ENCODE measurements at regions not wholly inside any gene's neighbourhood (a gene's known extent, or its start where the extent isn't known, plus 50 kb on each side); places are given as distances from the start of the nearest gene placed in this dataset. TPM values are rescaled to one million over a fixed set of nuclear protein-coding genes. Genes with fewer than 3 reads are reported as not detected.

DNA sequence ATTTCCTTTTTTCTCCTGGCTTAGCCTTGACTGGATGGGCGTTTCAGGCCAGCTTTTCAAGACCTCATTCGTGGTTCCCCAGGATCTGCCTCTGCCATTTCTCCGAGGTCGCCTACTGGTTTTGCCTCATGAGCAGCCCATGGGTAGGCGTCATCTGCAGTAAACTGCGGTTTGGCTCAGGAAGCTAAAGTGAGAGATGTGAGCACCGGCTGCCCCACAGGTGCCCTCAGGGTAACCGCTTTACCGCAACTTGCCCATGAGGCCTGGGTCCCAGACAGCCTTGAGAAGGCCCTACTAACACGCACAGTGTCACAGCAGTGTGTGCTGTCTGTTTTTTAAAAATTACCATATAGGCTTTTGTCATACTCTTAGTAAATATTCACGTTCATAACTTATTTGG, 53.4 kb upstream of the TBXT start (continued):
- TF ChIP-seq, protein P1, sequence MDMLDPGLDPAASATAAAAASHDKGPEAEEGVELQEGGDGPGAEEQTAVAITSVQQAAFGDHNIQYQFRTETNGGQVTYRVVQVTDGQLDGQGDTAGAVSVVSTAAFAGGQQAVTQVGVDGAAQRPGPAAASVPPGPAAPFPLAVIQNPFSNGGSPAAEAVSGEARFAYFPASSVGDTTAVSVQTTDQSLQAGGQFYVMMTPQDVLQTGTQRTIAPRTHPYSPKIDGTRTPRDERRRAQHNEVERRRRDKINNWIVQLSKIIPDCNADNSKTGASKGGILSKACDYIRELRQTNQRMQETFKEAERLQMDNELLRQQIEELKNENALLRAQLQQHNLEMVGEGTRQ (IDR thresholded peaks at IDR 0.05; ENCODE audit: low read length) = no peak
- no peak for TF ChIP-seq FOSL1 (IDR thresholded peaks at IDR 0.05; ENCODE audit: insufficient read depth, low read depth, low read length)
- no peak for TF ChIP-seq MAFK (IDR thresholded peaks at IDR 0.05; ENCODE audit: low read depth, low read length)

Small RNA genes lying in the stretch of these regions (small RNA-seq; reads per million reads assigned to genes)
- gene AL121956.5 (ENCODE audit: insufficient read depth) = not detected
- not detected for gene GNG5P1 (ENCODE audit: insufficient read depth)
